ENCODE measurements at regions not wholly inside any gene's neighbourhood (a gene's known extent, or its start where the extent isn't known, plus 50 kb on each side); places are given as distances from the start of the nearest gene placed in this dataset.

DNA sequence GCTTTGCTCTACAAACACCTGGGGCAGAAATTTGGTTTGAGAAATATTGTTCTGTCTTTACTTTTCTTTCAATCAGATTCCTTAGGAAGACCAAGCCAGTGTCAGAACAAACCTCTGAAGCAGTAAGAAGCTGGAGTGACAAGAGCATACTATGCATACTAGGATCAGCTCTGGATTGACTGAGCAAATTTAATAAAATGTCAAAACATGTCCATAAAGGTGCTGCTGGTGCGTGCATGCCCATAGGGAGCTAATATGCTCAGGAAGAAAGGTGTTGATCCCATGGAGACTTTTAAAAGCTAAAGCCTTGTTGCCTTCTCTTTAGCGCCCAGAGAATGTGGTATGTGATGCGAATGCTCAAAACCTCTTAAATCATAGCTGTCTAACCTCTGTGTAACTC is 1076.2 kb downstream of the NLGN4Y start:
- no peaks in the 10 kb centered on the region for H3K27me3 ChIP-seq (ENCODE audit: insufficient read depth, low read length)
- no peak overlapping the region for H3K27ac ChIP-seq (ENCODE audit: low read depth, low read length)
- H2AFZ ChIP-seq (ENCODE audit: low read length, unreplicated experiment), result no peak overlapping the region
- no peaks in the 10 kb centered on the region for H3K4me1 ChIP-seq (ENCODE audit: control insufficient read depth, insufficient read depth, low read length, unreplicated experiment)
- H3K79me2 ChIP-seq (ENCODE audit: control insufficient read depth, insufficient read depth, low read length, unreplicated experiment), result no peaks in the 10 kb centered on the region
- no peak overlapping the region for H3K4me3 ChIP-seq (ENCODE audit: low read depth, low read length)
- H3K36me3 ChIP-seq (ENCODE audit: insufficient read depth, low read length), result no peaks in the 10 kb centered on the region

DNA sequence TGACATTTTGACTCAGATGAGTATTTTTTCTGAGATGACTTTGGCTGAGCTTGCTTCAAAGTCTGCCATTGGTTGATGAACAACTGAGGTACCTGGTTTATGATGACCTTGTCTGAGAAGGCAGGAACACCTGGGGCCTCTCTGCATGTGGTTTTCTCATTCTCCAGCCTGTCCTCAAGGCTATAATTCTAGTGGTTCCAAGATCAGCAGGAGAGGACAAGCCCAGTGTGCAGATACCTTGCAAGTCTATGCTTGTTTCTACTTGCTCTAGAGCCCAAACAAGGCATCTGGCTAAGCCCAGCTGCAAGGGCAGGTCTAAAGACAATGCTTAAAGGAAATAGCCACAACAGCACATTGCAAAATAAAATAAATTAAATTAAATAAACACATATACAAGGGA is 1100.0 kb downstream of the NLGN4Y start:
- Histone ChIP-seq H3K27ac (ENCODE audit: low read depth, low read length) (no peak overlapping the region), H3K4me3 (ENCODE audit: low read depth, low read length) (no peak overlapping the region), H2AFZ (ENCODE audit: low read length, unreplicated experiment) (no peak overlapping the region), H3K79me2 (ENCODE audit: control insufficient read depth, insufficient read depth, low read length, unreplicated experiment) (no peaks in the 10 kb centered on the region), H3K36me3 (ENCODE audit: insufficient read depth, low read length) (no peaks in the 10 kb centered on the region), H3K27me3 (ENCODE audit: insufficient read depth, low read length) (no peaks in the 10 kb centered on the region), H3K4me1 (ENCODE audit: control insufficient read depth, insufficient read depth, low read length, unreplicated experiment) (no peaks in the 10 kb centered on the region)

DNA sequence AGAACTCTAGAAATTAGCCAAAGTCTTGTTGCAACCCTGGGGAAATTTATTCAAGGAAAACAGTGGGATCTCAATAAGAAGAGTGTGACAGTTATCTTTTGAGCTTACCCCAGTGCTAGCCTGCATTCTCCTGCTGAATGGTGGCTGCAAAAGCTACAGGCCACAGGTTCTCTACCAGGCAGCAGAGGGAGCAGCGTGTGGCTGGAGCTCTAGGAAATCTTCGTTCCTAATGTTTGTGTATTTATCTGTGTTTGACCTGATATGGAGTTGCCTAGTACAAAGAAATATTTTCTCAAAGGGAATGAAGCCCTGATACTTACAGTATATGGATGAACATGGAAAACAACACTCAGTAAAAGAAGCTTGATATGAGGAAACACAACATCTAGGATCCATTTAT is 1100.6 kb downstream of the NLGN4Y start:
- Histone ChIP-seq H3K4me3 (ENCODE audit: low read depth, low read length) (no peak overlapping the region), H3K27ac (ENCODE audit: low read depth, low read length) (no peak overlapping the region), H3K36me3 (ENCODE audit: insufficient read depth, low read length) (no peaks in the 10 kb centered on the region), H3K4me1 (ENCODE audit: control insufficient read depth, insufficient read depth, low read length, unreplicated experiment) (no peaks in the 10 kb centered on the region), H3K79me2 (ENCODE audit: control insufficient read depth, insufficient read depth, low read length, unreplicated experiment) (no peaks in the 10 kb centered on the region), H3K27me3 (ENCODE audit: insufficient read depth, low read length) (no peaks in the 10 kb centered on the region), H2AFZ (ENCODE audit: low read length, unreplicated experiment) (no peak overlapping the region)

DNA sequence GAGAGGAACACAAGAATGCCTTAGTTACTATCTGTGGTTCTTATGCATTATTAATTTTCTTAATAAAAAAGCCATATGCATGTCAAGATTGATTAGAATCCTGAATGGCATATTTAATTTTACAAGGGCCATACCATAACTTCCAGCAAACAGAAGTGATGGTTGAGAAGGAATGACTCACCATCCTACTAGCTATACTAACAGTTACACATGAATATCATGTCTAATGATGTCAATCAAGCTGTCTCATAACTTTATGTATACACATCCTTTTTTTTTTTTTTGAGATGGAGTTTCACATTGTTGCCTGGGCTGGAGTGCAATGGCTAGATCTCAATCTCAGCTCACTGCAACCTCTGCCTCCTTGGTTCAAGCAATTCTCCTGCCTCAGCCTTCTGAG is 1123.9 kb downstream of the NLGN4Y start:
- H3K27ac ChIP-seq (ENCODE audit: low read depth, low read length), result no peak overlapping the region
- no peaks in the 10 kb centered on the region for H3K79me2 ChIP-seq (ENCODE audit: control insufficient read depth, insufficient read depth, low read length, unreplicated experiment)
- H3K27me3 ChIP-seq (ENCODE audit: insufficient read depth, low read length), result no peaks in the 10 kb centered on the region
- no peak overlapping the region for H3K4me3 ChIP-seq (ENCODE audit: low read depth, low read length)
- no peak overlapping the region for H2AFZ ChIP-seq (ENCODE audit: low read length, unreplicated experiment)
- no peaks in the 10 kb centered on the region for H3K36me3 ChIP-seq (ENCODE audit: insufficient read depth, low read length)
- H3K4me1 ChIP-seq (ENCODE audit: control insufficient read depth, insufficient read depth, low read length, unreplicated experiment), result no peaks in the 10 kb centered on the region

DNA sequence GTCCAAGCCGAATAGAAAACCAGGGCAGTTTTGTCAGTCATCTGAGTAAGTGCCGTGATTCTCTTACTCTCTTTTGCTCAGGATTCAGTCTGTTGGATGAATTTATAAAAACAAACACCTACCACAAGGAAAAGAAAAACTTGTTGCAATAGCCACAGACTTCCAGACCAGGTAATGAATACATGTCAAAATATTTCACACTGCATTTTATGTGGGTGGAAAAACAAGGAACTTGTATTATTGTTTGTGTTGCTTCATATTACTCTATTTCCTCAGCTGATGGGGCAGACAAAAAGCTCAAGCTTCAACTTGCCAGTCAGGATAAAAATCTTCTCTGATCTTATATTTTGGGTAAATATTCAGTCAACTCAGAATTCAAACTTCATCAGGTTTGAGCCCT is 1125.7 kb downstream of the NLGN4Y start:
- Histone ChIP-seq H2AFZ (ENCODE audit: low read length, unreplicated experiment) (no peak overlapping the region), H3K27me3 (ENCODE audit: insufficient read depth, low read length) (no peaks in the 10 kb centered on the region), H3K4me1 (ENCODE audit: control insufficient read depth, insufficient read depth, low read length, unreplicated experiment) (no peaks in the 10 kb centered on the region), H3K79me2 (ENCODE audit: control insufficient read depth, insufficient read depth, low read length, unreplicated experiment) (no peaks in the 10 kb centered on the region), H3K36me3 (ENCODE audit: insufficient read depth, low read length) (no peaks in the 10 kb centered on the region), H3K27ac (ENCODE audit: low read depth, low read length) (no peak overlapping the region), H3K4me3 (ENCODE audit: low read depth, low read length) (no peak overlapping the region)

DNA sequence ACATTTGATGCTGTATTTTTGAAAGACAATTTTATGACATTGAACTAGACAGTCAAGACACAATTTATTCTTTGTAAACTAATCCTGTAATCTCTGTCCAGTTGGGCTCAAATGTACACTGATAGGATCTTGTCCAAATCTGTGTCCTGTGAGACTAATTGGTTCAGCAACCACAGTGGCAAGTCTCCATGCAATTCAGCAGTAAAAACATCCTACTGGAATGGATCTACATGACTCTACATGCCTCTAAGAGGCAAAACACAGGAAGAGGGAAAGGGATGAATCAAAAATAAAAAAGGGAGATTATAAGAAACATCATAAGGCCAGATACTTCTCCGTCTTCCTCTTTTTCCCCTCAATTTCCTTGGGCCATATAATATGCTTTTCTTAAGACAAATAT is 1164.2 kb downstream of the NLGN4Y start:
- H3K4me3 ChIP-seq (ENCODE audit: low read depth, low read length), result no peak overlapping the region
- H3K36me3 ChIP-seq (ENCODE audit: insufficient read depth, low read length), result no peaks in the 10 kb centered on the region
- H3K27me3 ChIP-seq (ENCODE audit: insufficient read depth, low read length), result no peaks in the 10 kb centered on the region
- no peak overlapping the region for H2AFZ ChIP-seq (ENCODE audit: low read length, unreplicated experiment)
- no peaks in the 10 kb centered on the region for H3K79me2 ChIP-seq (ENCODE audit: control insufficient read depth, insufficient read depth, low read length, unreplicated experiment)
- no peak overlapping the region for H3K27ac ChIP-seq (ENCODE audit: low read depth, low read length)
- no peaks in the 10 kb centered on the region for H3K4me1 ChIP-seq (ENCODE audit: control insufficient read depth, insufficient read depth, low read length, unreplicated experiment)

DNA sequence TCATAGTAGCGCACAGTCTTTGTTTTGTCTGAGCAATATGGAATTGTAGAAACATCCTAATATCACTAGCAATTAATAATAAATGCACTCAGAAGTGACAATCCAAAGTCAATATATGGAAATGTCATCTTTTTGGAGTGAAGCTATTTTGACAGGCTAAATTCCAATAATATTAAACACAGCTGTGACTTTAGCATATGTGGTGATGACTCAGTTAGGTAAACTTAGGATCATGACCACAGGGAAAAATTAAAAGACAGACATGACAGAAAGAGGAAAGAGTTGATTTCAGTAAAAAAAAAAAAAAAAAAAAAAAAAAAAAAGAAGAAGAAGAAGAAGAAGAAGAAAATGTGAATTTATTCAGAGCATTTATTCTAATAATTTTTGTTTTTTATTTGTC is 1165.7 kb downstream of the NLGN4Y start:
- H2AFZ ChIP-seq (ENCODE audit: low read length, unreplicated experiment), result no peak overlapping the region
- H3K4me1 ChIP-seq (ENCODE audit: control insufficient read depth, insufficient read depth, low read length, unreplicated experiment), result no peaks in the 10 kb centered on the region
- no peaks in the 10 kb centered on the region for H3K79me2 ChIP-seq (ENCODE audit: control insufficient read depth, insufficient read depth, low read length, unreplicated experiment)
- H3K27me3 ChIP-seq (ENCODE audit: insufficient read depth, low read length), result no peaks in the 10 kb centered on the region
- H3K27ac ChIP-seq (ENCODE audit: low read depth, low read length), result no peak overlapping the region
- H3K4me3 ChIP-seq (ENCODE audit: low read depth, low read length), result no peak overlapping the region
- H3K36me3 ChIP-seq (ENCODE audit: insufficient read depth, low read length), result no peaks in the 10 kb centered on the region

DNA sequence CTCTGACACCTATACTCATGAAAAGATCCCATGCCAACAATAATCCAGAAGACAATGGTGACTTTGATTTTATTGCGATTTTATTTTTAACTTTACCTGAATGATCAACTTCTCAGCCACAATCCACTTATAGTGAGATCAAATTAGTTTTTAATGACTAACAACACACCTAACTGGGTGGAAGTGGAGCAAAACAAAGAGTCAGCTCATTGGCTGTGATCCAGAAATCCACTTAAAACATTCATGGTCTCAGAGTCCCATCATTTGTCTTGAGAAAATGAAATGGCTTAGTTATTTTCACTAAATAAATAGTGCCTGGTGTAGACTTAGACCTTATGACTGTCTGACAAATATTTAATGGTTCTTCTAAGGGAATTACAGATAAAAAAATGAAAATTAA is 1177.8 kb downstream of the NLGN4Y start:
- Histone ChIP-seq H3K27me3 (ENCODE audit: insufficient read depth, low read length) (no peaks in the 10 kb centered on the region), H2AFZ (ENCODE audit: low read length, unreplicated experiment) (no peak overlapping the region), H3K36me3 (ENCODE audit: insufficient read depth, low read length) (no peaks in the 10 kb centered on the region), H3K27ac (ENCODE audit: low read depth, low read length) (no peak overlapping the region), H3K4me3 (ENCODE audit: low read depth, low read length) (no peak overlapping the region), H3K79me2 (ENCODE audit: control insufficient read depth, insufficient read depth, low read length, unreplicated experiment) (no peaks in the 10 kb centered on the region), H3K4me1 (ENCODE audit: control insufficient read depth, insufficient read depth, low read length, unreplicated experiment) (no peaks in the 10 kb centered on the region)

DNA sequence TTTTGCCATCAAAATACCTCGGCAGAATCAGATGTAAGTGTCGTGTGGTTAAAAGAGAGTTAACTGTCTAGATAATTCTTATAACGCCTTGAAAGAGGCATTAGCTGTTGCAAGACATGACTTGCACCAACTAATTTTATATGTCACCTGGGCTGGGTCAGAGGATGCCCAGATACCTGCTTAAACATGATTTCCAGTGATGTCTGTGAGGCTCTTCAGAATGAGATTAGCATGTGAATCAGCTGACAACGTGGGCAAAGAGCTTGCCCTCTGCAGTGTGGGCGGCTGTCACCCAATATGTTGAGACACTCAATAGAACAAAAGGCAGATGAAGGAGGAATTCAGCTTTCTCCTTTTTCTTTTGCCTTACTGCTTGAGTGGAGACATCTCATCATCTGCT is 1180.6 kb downstream of the NLGN4Y start:
- Histone ChIP-seq H3K79me2 (ENCODE audit: control insufficient read depth, insufficient read depth, low read length, unreplicated experiment) (no peaks in the 10 kb centered on the region), H3K4me1 (ENCODE audit: control insufficient read depth, insufficient read depth, low read length, unreplicated experiment) (no peaks in the 10 kb centered on the region), H2AFZ (ENCODE audit: low read length, unreplicated experiment) (no peak overlapping the region), H3K27ac (ENCODE audit: low read depth, low read length) (no peak overlapping the region), H3K27me3 (ENCODE audit: insufficient read depth, low read length) (no peaks in the 10 kb centered on the region), H3K4me3 (ENCODE audit: low read depth, low read length) (no peak overlapping the region), H3K36me3 (ENCODE audit: insufficient read depth, low read length) (no peaks in the 10 kb centered on the region)

DNA sequence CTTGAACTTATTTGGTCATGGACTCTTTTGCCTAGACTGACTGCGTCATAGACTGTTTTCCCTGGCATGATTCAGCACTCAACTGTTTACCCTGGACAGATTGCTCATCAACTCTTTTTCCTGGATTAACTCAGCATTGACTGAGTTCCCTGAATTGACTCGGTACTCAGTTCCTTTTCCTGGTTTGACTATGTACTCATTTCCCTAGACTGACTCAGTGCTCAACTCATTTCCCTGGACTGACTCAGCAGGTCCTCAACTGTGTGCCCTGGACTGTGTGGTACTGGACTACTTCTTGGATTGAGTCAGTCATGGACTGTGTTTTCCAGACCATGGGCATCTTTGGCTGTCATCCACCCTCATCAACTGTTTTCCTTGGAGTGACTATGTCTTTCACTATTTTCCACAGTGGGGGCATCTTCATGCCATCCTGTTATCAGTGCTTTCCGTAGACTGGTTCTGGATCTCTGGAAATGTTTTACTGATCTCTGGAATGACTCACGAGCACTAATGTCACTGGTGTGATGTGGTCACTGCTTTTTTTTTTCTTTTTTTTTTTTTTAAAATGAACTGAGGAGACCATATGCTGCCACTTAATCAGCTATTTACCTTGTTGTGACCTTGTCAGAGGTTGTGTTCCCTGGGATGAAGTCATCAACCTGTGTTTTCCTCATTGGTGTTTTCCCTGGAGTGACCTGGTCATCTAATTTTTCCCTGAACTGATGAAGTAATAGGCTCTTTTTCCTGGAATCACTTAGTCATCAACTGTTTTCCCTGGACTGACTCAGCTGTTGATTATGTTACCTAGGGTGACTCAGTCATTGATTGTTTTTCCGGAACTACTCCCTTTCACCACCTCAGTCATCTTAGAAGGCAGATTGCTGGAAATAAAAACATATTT is 1225.5 kb downstream of the NLGN4Y start:
- H3K27ac ChIP-seq (ENCODE audit: low read depth, low read length), result peak overlapping the region; percentile 97
- H3K79me2 ChIP-seq (ENCODE audit: control insufficient read depth, insufficient read depth, low read length, unreplicated experiment), result no peaks in the 10 kb centered on the region
- peaks cover 4% of the 10 kb centered on the region for H3K4me1 ChIP-seq (ENCODE audit: control insufficient read depth, insufficient read depth, low read length, unreplicated experiment)
- H3K4me3 ChIP-seq (ENCODE audit: low read depth, low read length), result no peak overlapping the region
- H3K36me3 ChIP-seq (ENCODE audit: insufficient read depth, low read length), result no peaks in the 10 kb centered on the region
- H3K27me3 ChIP-seq (ENCODE audit: insufficient read depth, low read length), result no peaks in the 10 kb centered on the region
- no peak overlapping the region for H2AFZ ChIP-seq (ENCODE audit: low read length, unreplicated experiment)

DNA sequence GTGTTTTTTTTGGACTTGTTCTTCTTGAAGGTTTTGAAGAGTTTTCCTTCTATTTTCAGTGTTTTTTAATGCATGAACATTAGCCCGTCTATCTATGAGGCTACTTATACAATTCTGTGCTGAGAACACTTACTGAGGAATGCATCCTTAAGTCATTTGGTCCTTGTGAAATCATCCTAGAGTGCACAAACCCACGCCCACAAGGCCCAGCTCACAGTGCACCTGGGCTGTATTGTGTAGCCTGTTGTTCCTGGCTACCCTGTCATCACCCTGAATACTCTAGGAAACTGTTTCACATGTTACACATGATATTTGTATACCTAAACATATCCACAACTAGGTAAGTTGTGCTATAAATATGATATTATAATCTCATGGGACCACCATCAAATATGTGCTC is 1226.7 kb downstream of the NLGN4Y start:
- Histone ChIP-seq H3K36me3 (ENCODE audit: insufficient read depth, low read length) (no peaks in the 10 kb centered on the region), H2AFZ (ENCODE audit: low read length, unreplicated experiment) (no peak overlapping the region), H3K27ac (ENCODE audit: low read depth, low read length) (peak overlapping the region; percentile 97), H3K4me3 (ENCODE audit: low read depth, low read length) (no peak overlapping the region), H3K4me1 (ENCODE audit: control insufficient read depth, insufficient read depth, low read length, unreplicated experiment) (peaks cover 4% of the 10 kb centered on the region), H3K79me2 (ENCODE audit: control insufficient read depth, insufficient read depth, low read length, unreplicated experiment) (no peaks in the 10 kb centered on the region), H3K27me3 (ENCODE audit: insufficient read depth, low read length) (no peaks in the 10 kb centered on the region)
